GM21529 (cell line): ENCODE measurements at regions not wholly inside any gene's neighbourhood (a gene's known extent, or its start where the extent isn't known, plus 50 kb on each side); places are given as distances from the start of the nearest gene placed in this dataset.

Experiments
- ATAC-seq: cut with Tn5 transposase; IDR thresholded peaks from one replicate; pipeline ENCODE4 v1.9.1; 2021; ENCODE audit not compliant: unreplicated experiment

GRCh38 chr3:104646196-104646595 lies 720.5 kb upstream of the ALCAM start:
- ATAC-seq = no peak

- no peak for ATAC-seq
These were observed 717.9 kb upstream of the ALCAM start for GRCh38 chr3:104648823-104649222.

DNA sequence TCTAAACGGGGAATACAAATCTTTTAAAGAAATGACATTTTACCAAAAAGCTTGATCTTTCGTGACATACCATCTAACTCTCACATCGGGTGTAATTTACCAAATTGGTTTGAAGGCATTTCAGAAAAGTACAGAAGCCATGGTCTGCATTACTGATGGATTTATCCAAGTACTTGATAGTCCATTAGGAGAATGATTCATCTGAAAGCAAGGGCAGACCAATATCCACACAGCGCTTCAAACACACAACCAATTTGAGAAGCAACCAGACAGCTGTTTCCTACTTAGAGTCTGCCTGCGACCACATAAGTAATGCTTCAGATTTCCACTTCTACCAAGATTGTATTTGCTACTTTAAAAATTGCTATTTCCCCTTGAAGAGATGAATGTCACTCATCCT lies 697.6 kb upstream of the ALCAM start:
- ATAC-seq = no peak

- no peak for ATAC-seq
These were observed 694.4 kb upstream of the ALCAM start for GRCh38 chr3:104672331-104672730.

DNA sequence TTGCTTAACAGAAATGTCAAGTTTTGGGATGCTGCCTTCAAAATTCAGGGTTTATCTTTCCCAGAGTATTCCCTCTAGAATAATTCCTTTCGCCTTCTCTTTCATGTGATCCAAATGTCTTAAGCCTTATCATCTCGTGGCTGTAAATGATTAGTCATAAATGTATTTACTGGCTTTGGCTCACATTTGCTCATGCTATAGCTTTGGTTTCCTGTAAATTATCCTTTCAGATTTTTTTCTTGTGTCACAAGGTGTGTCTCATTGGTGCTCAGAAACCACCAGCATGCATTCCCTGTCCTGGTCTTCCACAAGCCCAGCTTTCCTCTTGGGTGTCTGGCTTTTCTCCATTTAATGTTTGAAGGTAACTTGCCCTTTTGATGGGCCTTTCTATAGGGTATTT lies 692.7 kb upstream of the ALCAM start:
- no peak for ATAC-seq

GRCh38 chr3:104676241-104676640 lies 690.5 kb upstream of the ALCAM start:
- ATAC-seq = no peak

- ATAC-seq = no peak
These were observed 688.8 kb upstream of the ALCAM start for GRCh38 chr3:104677932-104678331.

DNA sequence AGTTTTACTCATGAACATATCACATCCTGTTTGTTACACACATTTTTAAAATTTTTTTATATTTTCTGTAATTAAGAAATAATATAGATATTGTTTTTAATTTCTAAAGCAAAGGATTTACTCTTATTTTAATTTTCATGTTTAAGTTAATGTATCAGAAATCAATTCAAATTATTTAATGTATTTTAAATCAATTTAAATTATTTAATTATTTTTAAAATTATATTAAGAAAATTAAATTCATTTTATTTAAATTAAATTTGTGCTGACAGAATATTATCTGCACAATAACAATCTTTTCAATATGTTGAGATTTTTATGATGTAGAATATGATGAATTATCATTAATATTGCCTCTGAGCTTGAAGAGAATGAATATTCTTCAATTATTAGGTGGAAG lies 681.2 kb upstream of the ALCAM start:
- ATAC-seq = no peak

DNA sequence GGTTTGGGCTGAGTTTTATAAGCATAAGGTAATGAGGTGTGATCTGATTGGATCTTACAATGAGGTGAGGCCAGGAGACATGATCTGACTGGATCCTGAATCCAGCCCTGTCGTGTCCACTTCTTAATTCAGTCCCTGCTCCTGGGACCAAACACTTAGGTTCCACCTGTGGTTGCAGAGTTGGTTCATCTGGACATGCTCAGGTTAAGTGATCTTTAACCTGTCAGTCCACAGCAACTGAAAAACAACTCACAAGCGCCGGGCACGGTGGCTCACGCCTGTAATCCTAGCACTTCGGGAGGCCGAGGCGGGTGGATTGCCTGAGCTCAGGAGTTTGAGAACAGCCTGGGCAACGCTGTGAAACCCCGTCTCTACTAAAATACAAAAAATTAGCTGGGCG lies 679.3 kb upstream of the ALCAM start:
- no peak for ATAC-seq

DNA sequence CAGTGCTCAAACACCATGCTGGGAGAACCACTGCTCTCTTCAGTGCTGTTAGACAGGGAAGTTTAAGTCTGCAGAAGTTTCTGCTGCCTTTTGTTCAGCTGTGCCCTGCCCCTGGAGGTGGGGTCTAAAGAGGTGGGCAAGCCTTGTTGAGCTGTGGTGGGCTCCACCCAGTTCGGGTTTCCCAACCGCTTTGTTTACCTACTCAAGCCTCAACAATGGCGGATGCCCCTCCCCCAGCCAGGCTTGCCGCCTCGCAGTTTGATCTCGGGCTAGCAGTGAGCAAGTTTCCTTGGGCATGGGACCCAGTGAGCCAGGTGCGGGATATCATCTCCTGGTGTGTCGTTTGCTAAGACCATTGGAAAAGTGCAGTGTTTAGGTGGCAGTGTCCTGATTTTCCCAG lies 670.2 kb upstream of the ALCAM start:
- ATAC-seq = no peak

- no peak for ATAC-seq
These were observed 655.3 kb upstream of the ALCAM start for GRCh38 chr3:104711406-104711805.

DNA sequence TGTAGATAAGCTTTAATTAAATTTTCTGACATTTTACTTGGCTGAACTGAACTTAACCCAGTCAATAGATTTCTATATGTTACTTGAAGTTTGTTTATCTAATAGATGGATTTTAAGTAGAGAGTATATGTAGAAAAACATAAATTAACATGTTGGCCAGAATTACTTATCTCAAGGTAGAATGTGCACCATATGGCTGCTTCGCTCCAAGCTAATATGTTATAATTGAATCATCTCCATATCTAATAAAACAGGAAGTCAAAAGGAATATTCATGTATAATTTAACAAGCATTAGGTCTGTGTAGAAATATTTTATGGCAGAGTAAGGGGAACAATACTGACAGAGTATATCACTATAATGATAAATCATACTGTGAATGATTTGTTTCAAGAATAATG lies 650.7 kb upstream of the ALCAM start:
- ATAC-seq = no peak

DNA sequence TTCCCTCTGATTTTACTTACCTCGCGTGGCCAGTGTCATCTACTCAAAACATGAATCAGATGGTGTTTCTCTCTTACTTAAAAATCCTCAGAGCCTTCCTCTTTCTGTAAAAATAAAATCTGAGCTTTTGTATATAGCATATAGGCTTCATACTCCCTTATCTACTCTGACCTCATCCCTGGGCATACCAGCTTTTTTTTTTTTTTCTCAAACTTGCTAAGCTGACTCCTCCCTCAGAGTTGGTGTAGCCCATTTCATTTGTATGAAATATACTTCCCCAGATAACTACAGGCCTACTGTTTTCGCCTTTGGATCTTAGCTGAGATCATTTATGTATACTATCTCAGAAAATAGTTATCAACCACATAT lies 648.9 kb upstream of the ALCAM start:
- peak; percentile 41 for ATAC-seq

DNA sequence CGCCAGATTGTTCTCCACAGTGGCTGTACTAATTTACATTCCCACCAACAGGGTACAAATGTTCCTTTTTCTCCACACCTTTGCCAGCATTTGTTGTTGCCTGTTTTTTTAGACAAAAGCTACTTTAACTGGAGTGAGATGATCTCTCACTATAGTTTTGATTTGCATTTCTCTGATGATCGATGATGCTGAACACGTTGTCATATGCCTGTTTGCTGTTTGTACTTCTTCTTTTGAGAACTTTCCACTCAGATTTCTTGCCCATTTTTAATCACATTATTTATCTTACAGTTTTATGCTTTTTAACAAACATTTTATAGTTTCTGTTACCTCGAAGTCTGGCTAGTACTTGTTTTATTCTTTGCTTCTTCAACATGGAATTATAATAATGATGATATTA lies 643.7 kb upstream of the ALCAM start:
- ATAC-seq = no peak

- ATAC-seq = no peak
These were observed 635.6 kb upstream of the ALCAM start for GRCh38 chr3:104731074-104731473.

- no peak for ATAC-seq
These were observed 632.1 kb upstream of the ALCAM start for GRCh38 chr3:104734627-104735026.

DNA sequence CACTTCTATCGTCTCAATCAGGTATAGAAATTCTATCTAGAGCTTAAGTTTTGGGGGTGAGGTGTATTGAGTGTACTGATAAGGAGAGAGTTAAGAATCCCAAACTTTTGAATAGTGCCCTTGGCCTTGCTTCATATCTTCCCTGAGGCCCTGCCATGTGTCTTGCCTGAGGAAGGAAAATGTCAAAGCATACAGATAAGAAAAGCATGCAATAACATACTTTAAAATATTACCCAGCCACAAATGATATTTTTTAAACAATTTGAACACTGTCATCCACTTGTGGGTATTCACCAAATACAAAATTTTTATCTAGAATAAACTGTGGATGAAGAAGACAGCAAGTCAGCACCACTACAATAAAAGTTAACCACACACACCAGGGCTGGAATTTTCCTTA lies 631.0 kb upstream of the ALCAM start:
- no peak for ATAC-seq

DNA sequence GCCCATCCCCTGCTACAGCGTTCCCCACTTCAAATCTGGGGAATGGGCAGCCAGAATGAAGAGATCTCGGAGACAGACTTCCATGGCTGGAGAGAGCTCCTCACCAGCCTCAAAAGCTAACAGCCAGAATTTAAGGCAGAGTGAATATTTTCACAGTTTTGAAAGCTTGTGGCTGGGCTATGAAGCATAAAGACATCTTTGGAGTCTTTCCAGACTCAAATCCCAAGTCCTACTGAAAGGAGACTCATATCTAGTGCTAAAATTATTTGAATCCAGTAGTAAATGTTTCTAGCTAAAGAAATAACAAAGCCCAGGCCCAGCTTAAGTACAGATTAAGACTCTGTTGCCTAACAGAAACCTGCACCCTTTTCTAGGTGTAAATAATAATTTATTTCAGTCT lies 628.4 kb upstream of the ALCAM start:
- no peak for ATAC-seq

DNA sequence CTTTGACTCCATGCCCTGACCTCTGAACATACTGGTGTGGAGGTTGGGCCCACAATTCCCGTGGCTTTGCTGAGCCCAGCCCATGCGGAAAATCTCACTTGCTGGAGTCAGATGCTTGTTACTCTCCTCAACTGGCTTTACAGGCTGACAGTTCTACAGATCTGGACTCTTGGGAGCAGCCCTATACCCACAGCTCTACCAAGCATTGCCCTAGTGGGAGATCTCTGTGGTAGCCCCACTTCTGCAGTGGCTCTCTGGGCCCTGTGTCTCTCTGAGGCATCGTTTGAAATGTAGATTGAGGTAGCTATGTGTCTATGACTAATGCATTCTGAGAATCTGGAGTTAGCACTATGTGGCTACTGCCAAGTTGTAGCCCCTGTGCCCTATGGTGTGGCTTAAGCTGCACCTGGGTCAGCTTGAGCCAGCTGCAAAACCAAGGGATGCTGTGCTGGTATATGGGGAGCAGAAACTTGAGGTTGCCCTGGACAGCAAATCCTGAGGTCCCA lies 625.8 kb upstream of the ALCAM start:
- no peak for ATAC-seq

GRCh38 chr3:104742044-104742443 lies 624.7 kb upstream of the ALCAM start:
- ATAC-seq = no peak

GRCh38 chr3:104745313-104745712 lies 621.4 kb upstream of the ALCAM start:
- no peak for ATAC-seq

GRCh38 chr3:104746056-104746455 lies 620.7 kb upstream of the ALCAM start:
- no peak for ATAC-seq

- ATAC-seq = no peak
These were observed 616.1 kb upstream of the ALCAM start for GRCh38 chr3:104750581-104750980.

DNA sequence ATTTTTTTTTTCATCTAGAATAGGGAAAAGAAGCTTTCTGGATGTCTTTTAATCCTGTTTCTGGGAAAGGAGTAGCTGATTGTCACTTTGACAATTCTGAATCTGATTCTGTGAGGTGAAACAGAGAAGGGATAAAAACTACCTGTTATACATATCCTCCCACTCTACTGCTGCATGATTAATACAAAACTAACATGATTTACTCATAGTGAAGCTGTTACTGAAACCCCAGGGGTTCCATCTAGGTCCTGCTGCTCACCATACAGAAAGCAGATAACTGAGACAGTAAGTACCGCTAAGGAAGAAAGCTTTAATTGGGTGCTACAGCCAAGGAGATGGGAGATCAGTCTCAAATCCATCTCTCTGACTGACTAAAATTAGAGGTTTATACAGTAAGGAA lies 610.9 kb upstream of the ALCAM start:
- no peak for ATAC-seq
